GM10266 (cell line): ENCODE measurements at regions not wholly inside any gene's neighbourhood (a gene's known extent, or its start where the extent isn't known, plus 50 kb on each side); places are given as distances from the start of the nearest gene placed in this dataset.

ENCODE experiments used
- DNase-seq: peaks from one replicate; pipeline ENCODE4 v3.0.0; 2012; ENCODE audit errors: extremely low spot score
- CTCF ChIP-seq: IDR thresholded peaks from 2 replicates; pipeline ENCODE4 v1.5.1; 2012; ENCODE audit warnings: mild to moderate bottlenecking, low read depth; ENCODE audit not compliant: control insufficient read depth, insufficient read depth; ENCODE audit errors: missing control alignments

- TF ChIP-seq CTCF: no peak
- DNase-seq: no peak
Measured at GRCh38 chr2:34567128-34567527, 968.0 kb upstream of the FAM98A start.

GRCh38 chr2:34552337-34552736 is 953.2 kb upstream of the FAM98A start:
- no peak for TF ChIP-seq CTCF
- no peak for DNase-seq

- no peak for DNase-seq
- no peak for TF ChIP-seq CTCF
Measured at GRCh38 chr2:34549710-34550345, 950.7 kb upstream of the FAM98A start.

GRCh38 chr2:34547900-34548299 is 948.8 kb upstream of the FAM98A start:
- no peak for TF ChIP-seq CTCF
- DNase-seq: no peak

GRCh38 chr2:34547340-34547739 is 948.2 kb upstream of the FAM98A start:
- DNase-seq: no peak

GRCh38 chr2:34545486-34546136 is 946.5 kb upstream of the FAM98A start:
- no peak for DNase-seq
- TF ChIP-seq CTCF: no peak

More at GRCh38 chr2:34547340-34547739, 948.2 kb upstream of the FAM98A start:
- no peak for TF ChIP-seq CTCF

GRCh38 chr2:34534761-34535160 is 935.7 kb upstream of the FAM98A start:
- no peak for DNase-seq
- TF ChIP-seq CTCF: no peak
